GM12878 (cell line): ENCODE measurements at regions not wholly inside any gene's neighbourhood (a gene's known extent, or its start where the extent isn't known, plus 50 kb on each side); places are given as distances from the start of the nearest gene placed in this dataset.

ENCODE experiments used
- ATAC-seq: fragments of 200-7000 bp; cut with Tn5 transposase; 3 replicates; pipeline ENCODE4 v1.9.1; 2020; ENCODE audit warnings: mild to moderate bottlenecking, moderate library complexity
- BruUV-seq: library from RNA; stranded (reverse); fragments of 400-500 nt; replicated peaks from 2 replicates; lab custom pipeline; 2021; lab: Mats Ljungman, UMichigan
- CTCF ChIA-PET: fragments of 300-600 bp; sonication (Branson Sonifier 250); formaldehyde crosslinking; extraction: SDS; loops from one replicate; lab custom pipeline; 2021; ENCODE audit warnings: inconsistent platforms; lab: Yijun Ruan, JAX
- POLR2A ChIA-PET: fragments of 350-600 bp; formaldehyde crosslinking; extraction: SDS; loops from one replicate; lab custom pipeline; 2021; ENCODE audit warnings: inconsistent platforms; lab: Charles Lee
- RAD21 ChIA-PET: fragments of 300-600 bp; sonication (Branson Sonifier 250); formaldehyde crosslinking; loops from one replicate; lab custom pipeline; 2023; ENCODE audit warnings: antibody characterized with exemption; ENCODE audit not compliant: unreplicated experiment; lab: Charles Lee
- SMC1A ChIA-PET: fragments of 300-600 bp; sonication (Branson Sonifier 250); formaldehyde crosslinking; loops from one replicate; lab custom pipeline; 2023; ENCODE audit not compliant: unreplicated experiment, uncharacterized antibody; lab: Charles Lee
- DNase-seq: peaks from one replicate; pipeline ENCODE4 v3.0.0-alpha.2; 2011; ENCODE audit warnings: low read depth, low spot score
- FAIRE-seq: peaks from 3 replicates; lab custom pipeline; 2011; peaks lifted over from hg19 to GRCh38; lab: Jason Lieb, UNC
- H2AFZ ChIP-seq: 2 replicates; pipeline ENCODE4 v1.6.0; 2011; ENCODE audit warnings: low read depth, low read length, control low read depth; ENCODE audit not compliant: control insufficient read depth
- H3K27ac ChIP-seq: 2 replicates; pipeline ENCODE4 v1.5.1; 2011; ENCODE audit warnings: control low read depth; ENCODE audit not compliant: control insufficient read depth, insufficient read depth
- H3K27me3 ChIP-seq, 2 experiments: replicated peaks in 1 of 2; 2 replicates each; pipeline versions ENCODE4 v1.6.0 to v1.6.1; 2011; ENCODE audit warnings: low read length in 1 of 2; ENCODE audit not compliant: control insufficient read depth in 2 of 2, insufficient read depth in 2 of 2
- H3K36me3 ChIP-seq, 2 experiments: 2 replicates each; pipeline ENCODE4 v1.5.1; 2011; ENCODE audit warnings: low read length in 1 of 2; ENCODE audit not compliant: control insufficient read depth in 2 of 2, insufficient read depth in 2 of 2
- H3K4me1 ChIP-seq: 2 replicates; pipeline ENCODE4 v1.6.1; 2011; ENCODE audit warnings: mild to moderate bottlenecking, low read length, moderate library complexity, mixed read lengths; ENCODE audit not compliant: control insufficient read depth, insufficient read depth
- H3K4me2 ChIP-seq: 2 replicates; pipeline ENCODE4 v1.6.0; 2011; ENCODE audit warnings: control low read depth; ENCODE audit not compliant: control insufficient read depth, insufficient read depth
- H3K4me3 ChIP-seq: fragments of 200-600 bp; sonication (generic); 2 replicates; pipeline ENCODE4 v1.5.1; 2016
- H3K79me2 ChIP-seq: 2 replicates; pipeline ENCODE4 v1.6.0; 2011; ENCODE audit warnings: low read length; ENCODE audit not compliant: control insufficient read depth, insufficient read depth
- H3K9ac ChIP-seq: 2 replicates; pipeline ENCODE4 v1.8.0; 2011; ENCODE audit warnings: low read length, control low read depth, mixed read lengths; ENCODE audit not compliant: control insufficient read depth, insufficient read depth
- H3K9me3 ChIP-seq: replicated peaks from 3 replicates; pipeline ENCODE4 v1.5.1; 2011; ENCODE audit warnings: mild to moderate bottlenecking, low read length; ENCODE audit not compliant: control insufficient read depth, insufficient read depth
- H4K20me1 ChIP-seq: 2 replicates; pipeline ENCODE4 v1.6.0; 2011; ENCODE audit not compliant: control insufficient read depth, insufficient read depth
- CHD1 ChIP-seq: IDR thresholded peaks from 2 replicates; pipeline ENCODE4 v1.6.1; 2012; ENCODE audit warnings: low read depth, low read length, improper control_type of control experiment
- CHD2 ChIP-seq: IDR thresholded peaks from 2 replicates; pipeline ENCODE4 v1.6.1; 2011; ENCODE audit warnings: low read depth, low read length, improper control_type of control experiment, borderline replicate concordance
- E2F8 ChIP-seq: fragments of 450-650 bp; IDR thresholded peaks from 2 replicates; pipeline ENCODE4 v1.6.1; 2018; ENCODE audit warnings: mild to moderate bottlenecking, low read depth, moderate library complexity; ENCODE audit not compliant: partially characterized antibody
- IKZF2 ChIP-seq, 2 experiments: fragments of 450-650 bp; IDR thresholded peaks; 2 replicates each; pipeline ENCODE4 v1.6.1; 2017; ENCODE audit warnings: mild to moderate bottlenecking in 2 of 2, moderate library complexity in 2 of 2
- KLF5 ChIP-seq: fragments of 450-650 bp; IDR thresholded peaks from 2 replicates; pipeline ENCODE4 v1.6.1; 2014; ENCODE audit warnings: mild to moderate bottlenecking; ENCODE audit not compliant: partially characterized antibody
- MTA3 ChIP-seq: IDR thresholded peaks from 2 replicates; pipeline ENCODE4 v1.6.1; 2012; ENCODE audit warnings: low read length, inconsistent platforms, borderline replicate concordance
- MXI1 ChIP-seq: fragments of 150-350 bp; IDR thresholded peaks from 2 replicates; pipeline ENCODE4 v1.6.1; 2011; ENCODE audit warnings: low read depth, mild to moderate bottlenecking, inconsistent platforms, low read length, improper control_type of control experiment
- PAX5 ChIP-seq: IDR thresholded peaks from 2 replicates; pipeline ENCODE4 v1.6.1; 2011; ENCODE audit warnings: low read depth, low read length, borderline replicate concordance
- YY1 ChIP-seq: IDR thresholded peaks from 2 replicates; pipeline ENCODE4 v1.6.1; 2011; ENCODE audit warnings: low read depth, mild to moderate bottlenecking, low read length
- ZNF274 ChIP-seq: IDR thresholded peaks from one replicate; pipeline ENCODE4 v1.8.0; 2011; ENCODE audit not compliant: insufficient read length, insufficient read depth
- ZNF592 ChIP-seq: fragments of 450-650 bp; IDR thresholded peaks from 2 replicates; pipeline ENCODE4 v1.6.1; 2017; ENCODE audit warnings: mild to moderate bottlenecking, moderate library complexity
- WGBS: methylation state at CpG from one replicate; pipeline ENCODE4 v1.1.6; 2016; ENCODE audit warnings: low lambda C conversion rate; ENCODE audit not compliant: insufficient replicate concordance, insufficient coverage; ENCODE audit errors: missing lambda C conversion rate; 5-methylcytosine and 5-hydroxymethylcytosine counted together
- in situ Hi-C: fragments of 300-500 bp; cut with MboI; formaldehyde crosslinking; loops from 9 replicates; pipeline ENCODE4 v1.14.3; 2018; ENCODE audit warnings: mixed read lengths
- intact Hi-C: fragments of 100-400 bp; cut with micrococcal nuclease; formaldehyde crosslinking; loops from one replicate; pipeline ENCODE4 v1.14.2; 2022; ENCODE audit not compliant: unreplicated experiment

GRCh38 chr16:49057391-49057790 is 224.2 kb downstream of the CBLN1 start:
- no peak overlapping the region for H3K9ac ChIP-seq
- TF ChIP-seq YY1 (no peak), PAX5 (no peak), E2F8 (no peak), IKZF2 (IDR thresholded peaks at IDR 0.05) (no peak)
- TF ChIP-seq, all 136 proteins: peak for 0
- H3K9me3 ChIP-seq = no peaks in the 10 kb centered on the region
- ATAC-seq (no peak), FAIRE-seq (no peak), DNase-seq (no peak)
- H3K27me3 ChIP-seq = no peaks in the 10 kb centered on the region
- no peak overlapping the region for H3K27ac ChIP-seq
- intact Hi-C loops = no loop called here
- H2AFZ ChIP-seq = no peak overlapping the region
- ChIA-PET SMC1A (no interaction called here), CTCF (interaction anchor here (0.9 kb wide), 1 partner anchor 22 kb away, joined by 3 read pairs; no protein-coding TSS in a partner anchor), RAD21 (no interaction called here), POLR2A (no interaction called here)
- in situ Hi-C loops = no loop called here
- BruUV-seq = no TSS peak
- H3K79me2 ChIP-seq = no peaks in the 10 kb centered on the region
- no peak overlapping the region for H3K4me3 ChIP-seq
- H3K4me2 ChIP-seq = no peak overlapping the region
- H4K20me1 ChIP-seq = no peaks in the 10 kb centered on the region
- H3K36me3 ChIP-seq = no peaks in the 10 kb centered on the region
- 38% methylated on average over 2 of the region's 2 CpGs for WGBS
- H3K4me1 ChIP-seq = no peaks in the 10 kb centered on the region

DNA sequence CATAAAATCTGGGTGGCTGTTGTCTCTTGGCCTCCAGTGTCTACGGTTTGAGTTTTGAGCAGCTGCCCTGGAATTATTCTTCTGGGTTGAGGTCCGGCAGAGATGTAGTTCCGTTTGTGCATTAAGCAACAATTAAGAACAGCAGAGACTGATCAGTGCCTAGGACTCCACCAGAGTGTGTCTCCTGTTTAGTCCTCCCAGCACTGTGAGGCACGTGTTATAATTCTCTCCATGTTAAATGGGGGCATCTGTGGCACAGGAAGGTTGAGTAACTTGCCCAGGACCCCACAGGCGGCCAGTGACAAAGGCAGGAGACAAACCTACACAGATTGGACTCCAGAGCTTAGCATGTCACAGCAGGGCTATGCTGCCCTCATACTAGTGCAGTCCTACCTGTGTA is 225.1 kb downstream of the CBLN1 start:
- Histone ChIP-seq H3K36me3 (no peaks in the 10 kb centered on the region), H3K4me1 (no peaks in the 10 kb centered on the region), H2AFZ (no peak overlapping the region), H4K20me1 (no peaks in the 10 kb centered on the region), H3K27me3 (no peaks in the 10 kb centered on the region), H3K4me3 (no peak overlapping the region), H3K27ac (no peak overlapping the region), H3K4me2 (no peak overlapping the region), H3K9ac (no peak overlapping the region), H3K9me3 (no peaks in the 10 kb centered on the region), H3K79me2 (no peaks in the 10 kb centered on the region)
- ChIA-PET CTCF (interaction anchor here (1.6 kb wide), 1 partner anchor 21 kb away, joined by 3 read pairs; no protein-coding TSS in a partner anchor), POLR2A (interaction anchor here (0.5 kb wide), 1 partner anchor 84 kb away, joined by 8 read pairs; no protein-coding TSS in a partner anchor), SMC1A (no interaction called here), RAD21 (no interaction called here)
- in situ Hi-C loops = no loop called here
- intact Hi-C loops = no loop called here
- ATAC-seq (no peak), DNase-seq (no peak), FAIRE-seq (no peak)
- BruUV-seq = no TSS peak
- WGBS = 6% methylated on average over 5 of the region's 5 CpGs
- no peak for TF ChIP-seq CHD2
- no peak for TF ChIP-seq MTA3
- TF ChIP-seq ZNF592 = no peak
- no peak for TF ChIP-seq ZNF274
- TF ChIP-seq CHD1 = no peak
- TF ChIP-seq MXI1 = no peak
- TF ChIP-seq KLF5 = no peak
